Panc1 (cell line): ENCODE measurements at regions not wholly inside any gene's neighbourhood (a gene's known extent, or its start where the extent isn't known, plus 50 kb on each side); places are given as distances from the start of the nearest gene placed in this dataset.

Source experiments
- CTCF ChIP-seq: fragments of 450-650 bp; IDR thresholded peaks from 2 replicates; pipeline ENCODE4 v1.5.1; 2017; ENCODE audit warnings: mild to moderate bottlenecking
- POLR2AphosphoS5 ChIP-seq: IDR thresholded peaks from 2 replicates; pipeline ENCODE4 v1.6.1; 2012; ENCODE audit warnings: mild to moderate bottlenecking, low read depth, low read length, moderate library complexity
- REST ChIP-seq, 2 experiments: IDR thresholded peaks; 2 replicates each; pipeline ENCODE4 v1.6.1; 2011 to 2012; ENCODE audit warnings: low read depth in 2 of 2, control low read depth in 1 of 2, low read length in 1 of 2, mild to moderate bottlenecking in 1 of 2, moderate library complexity in 1 of 2; ENCODE audit not compliant: insufficient read depth in 1 of 2
- SIN3A ChIP-seq: IDR thresholded peaks from 2 replicates; pipeline ENCODE4 v1.6.1; 2012; ENCODE audit warnings: low read depth, mild to moderate bottlenecking, low read length, moderate library complexity, borderline replicate concordance; ENCODE audit not compliant: insufficient read depth
- TCF7L2 ChIP-seq: IDR thresholded peaks from 2 replicates; pipeline ENCODE4 v1.6.1; 2011; ENCODE audit warnings: mild to moderate bottlenecking, low read depth, low read length, inconsistent platforms

- no peak for TF ChIP-seq CTCF
- TF ChIP-seq REST (IDR thresholded peaks at IDR 0.05; ENCODE audit: insufficient read depth in 1 of 2, low read depth in 2 of 2, low read length in 1 of 2) = no peak
- no peak for TF ChIP-seq SIN3A
- no peak for TF ChIP-seq POLR2AphosphoS5
- no peak for TF ChIP-seq TCF7L2
Observed at GRCh38 chr3:137099364-137100219, 141.8 kb downstream of the IL20RB start.
